ENCODE measurements at regions not wholly inside any gene's neighbourhood (a gene's known extent, or its start where the extent isn't known, plus 50 kb on each side); places are given as distances from the start of the nearest gene placed in this dataset.

DNA sequence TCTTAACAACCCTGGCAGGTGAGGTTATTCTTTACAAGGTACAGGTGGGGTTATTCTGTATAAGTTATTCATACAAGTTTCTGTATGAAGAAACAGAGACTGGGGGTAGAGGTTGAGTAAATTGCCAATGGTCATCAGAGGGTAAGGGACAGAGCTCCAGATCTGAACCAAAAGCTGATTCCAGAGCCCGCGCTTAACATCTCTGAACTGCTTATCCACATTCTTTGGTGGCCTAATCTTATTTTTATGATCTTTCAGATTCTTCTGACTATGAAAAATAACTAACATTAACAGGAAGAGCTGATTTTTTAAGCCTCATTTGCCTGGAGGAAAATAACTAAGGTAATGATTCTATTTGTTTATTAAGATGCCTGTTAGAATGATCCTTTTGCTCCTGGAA, 63.9 kb upstream of the BARHL2 start:
- DNase-seq (ENCODE audit: low spot score): no peak

DNA sequence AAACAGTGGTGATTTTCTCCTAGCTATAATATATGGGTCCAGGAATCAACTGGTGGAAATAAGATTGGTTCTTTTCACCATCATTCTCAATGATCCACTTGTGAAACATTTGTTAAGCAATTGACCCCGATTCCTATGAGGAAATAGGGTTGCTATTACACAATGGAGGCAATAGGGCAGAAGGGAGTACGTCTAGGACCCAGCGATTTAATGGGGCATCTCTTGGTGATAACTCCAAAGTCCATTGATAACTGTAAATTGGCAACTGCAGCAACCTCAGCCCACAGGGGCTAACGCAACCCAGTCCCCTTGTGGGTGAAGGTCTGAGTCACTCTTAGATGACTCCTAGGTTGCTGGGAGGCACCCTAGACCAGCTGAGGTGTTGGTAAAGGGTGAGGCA, 62.5 kb upstream of the BARHL2 start:
- no peak for DNase-seq (ENCODE audit: low spot score)

DNA sequence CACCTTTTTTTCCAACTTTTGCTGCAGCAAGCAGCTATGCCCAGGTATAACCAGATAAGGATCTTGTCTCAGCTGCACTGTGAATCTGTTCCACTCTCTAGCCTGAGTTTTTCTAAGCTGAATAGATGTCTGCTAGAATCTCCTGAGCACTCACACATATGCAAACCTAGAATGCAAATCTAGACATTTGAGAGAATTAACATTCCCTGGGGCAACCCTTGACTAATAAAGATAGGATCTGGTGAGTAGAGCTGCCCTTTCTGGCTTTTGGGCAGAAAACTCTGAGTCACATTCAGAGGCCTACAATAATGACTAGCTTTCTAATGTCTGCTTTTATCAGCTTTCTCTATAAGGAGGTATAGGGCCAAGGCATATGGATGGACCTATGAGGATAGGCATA, 61.4 kb upstream of the BARHL2 start:
- no peak for DNase-seq (ENCODE audit: low spot score)

DNA sequence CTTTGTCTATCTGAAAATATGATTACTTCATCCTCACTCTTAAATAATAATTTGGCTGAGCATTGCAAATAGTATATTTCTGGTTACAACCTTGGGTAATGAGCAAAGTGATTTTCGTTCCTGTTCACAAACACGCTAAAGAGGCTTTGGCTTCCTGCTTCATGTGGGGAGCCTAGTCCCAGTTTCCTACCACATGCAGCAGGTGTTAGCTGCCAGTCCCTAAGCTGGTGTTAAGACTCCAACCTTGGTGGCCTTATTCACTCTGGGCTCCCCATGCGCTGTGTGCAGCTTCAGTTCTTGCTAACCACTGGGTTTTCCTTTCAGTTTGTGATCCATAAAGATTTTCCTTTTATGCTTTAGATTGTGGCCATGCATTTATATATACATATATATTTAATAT, 56.7 kb upstream of the BARHL2 start:
- no peak for DNase-seq (ENCODE audit: low spot score)

DNA sequence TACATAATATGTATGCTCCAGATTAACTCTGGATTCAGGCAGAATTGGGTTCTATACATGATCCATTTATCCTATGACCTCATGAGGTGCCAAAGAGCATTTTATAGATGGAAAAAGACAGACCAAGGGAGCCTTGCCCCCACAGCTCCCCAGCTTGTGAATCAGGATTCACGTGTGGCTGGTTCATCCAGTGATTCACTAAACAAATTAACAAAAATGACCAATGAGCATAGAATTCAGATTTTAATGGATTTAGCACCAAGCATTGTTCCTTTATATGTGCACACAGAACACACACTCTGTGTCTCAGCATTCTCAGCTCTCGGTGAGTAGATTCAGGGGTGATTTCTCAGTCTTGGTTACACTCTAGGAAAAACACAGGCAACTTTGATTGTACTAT, 51.7 kb upstream of the BARHL2 start:
- DNase-seq (ENCODE audit: low spot score): no peak

DNA sequence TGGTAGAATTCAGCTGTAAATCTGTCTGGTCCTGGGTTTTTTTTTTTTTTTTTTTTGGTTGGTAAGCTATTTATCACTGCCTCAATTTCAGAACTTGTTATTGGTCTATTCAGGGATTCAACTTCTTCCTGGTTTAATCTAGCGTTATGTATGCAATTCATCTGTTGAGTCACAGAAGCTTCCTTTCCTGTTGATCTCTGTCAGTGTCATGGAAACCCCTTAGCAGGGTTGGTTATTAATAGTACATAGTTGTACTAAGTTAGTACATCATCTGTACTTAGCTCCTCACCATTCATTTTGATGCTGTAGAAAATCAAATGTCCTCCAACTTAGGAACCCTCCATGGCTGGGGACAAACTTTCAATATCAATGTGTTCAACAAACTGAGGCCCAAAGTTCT, 51.0 kb upstream of the BARHL2 start:
- no peak for DNase-seq (ENCODE audit: low spot score)
